ENCODE measurements at regions not wholly inside any gene's neighbourhood (a gene's known extent, or its start where the extent isn't known, plus 50 kb on each side); places are given as distances from the start of the nearest gene placed in this dataset.

DNA sequence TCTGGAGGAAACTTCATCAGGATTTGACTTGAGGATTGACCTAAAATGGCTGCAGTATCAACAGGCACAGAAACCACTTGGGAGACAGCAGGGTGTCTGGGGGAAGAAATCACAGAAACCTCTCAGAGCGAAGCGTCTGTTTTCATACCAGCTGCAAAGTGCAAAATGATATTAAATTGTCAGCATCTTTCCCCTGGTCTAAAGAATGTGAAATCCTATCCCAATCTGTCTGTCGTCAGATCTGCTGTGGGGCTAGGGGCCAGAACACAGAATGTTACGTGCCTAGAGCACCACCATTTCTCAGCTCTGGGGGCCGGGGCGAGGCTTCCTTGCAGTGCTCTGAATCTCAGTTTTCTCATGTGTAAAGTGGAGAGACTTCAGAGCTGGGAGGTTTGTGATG is 54.1 kb upstream of the MYCN start:
- no peak for TF ChIP-seq BACH2 (CRISPR knock-in tag; IDR thresholded peaks at IDR 0.05; ENCODE audit: borderline replicate concordance)
- TF ChIP-seq ZNF565 (CRISPR knock-in tag; conservative IDR thresholded peaks at IDR 0.05; ENCODE audit: low read depth): no peak
- TF ChIP-seq ZFP30 (CRISPR knock-in tag; IDR thresholded peaks at IDR 0.05): no peak
- no peak for TF ChIP-seq ZNF8 (CRISPR knock-in tag; IDR thresholded peaks at IDR 0.05)
